Activated CD4-positive, alpha-beta T cell treated with anti-CD3 and anti-CD28 coated beads for 36 hours (primary cell): ENCODE measurements at regions not wholly inside any gene's neighbourhood (a gene's known extent, or its start where the extent isn't known, plus 50 kb on each side); places are given as distances from the start of the nearest gene placed in this dataset.

ENCODE experiments used
- ATAC-seq: fragments of 200-7000 bp; cut with Tn5 transposase; one replicate; pipeline ENCODE4 v1.10.0; 2021; ENCODE audit warnings: mild to moderate bottlenecking, moderate library complexity
- CTCF ChIA-PET: fragments of 350-600 bp; sonication (Branson Sonifier 250); formaldehyde crosslinking; loops from one replicate; lab custom pipeline; 2021; ENCODE audit warnings: antibody characterized with exemption; lab: Charles Lee
- POLR2A ChIA-PET: fragments of 350-600 bp; sonication (Branson Sonifier 250); formaldehyde crosslinking; loops from one replicate; lab custom pipeline; 2021; ENCODE audit warnings: antibody characterized with exemption, inconsistent platforms; lab: Charles Lee
- DNase-seq: peaks from one replicate; pipeline ENCODE4 v3.0.0-alpha.2; 2020
- H3K27ac Mint-ChIP-seq: one replicate; pipeline ENCODE4 v1.8.0; 2021; ENCODE audit warnings: mixed read lengths
- H3K27me3 Mint-ChIP-seq: one replicate; pipeline ENCODE4 v1.8.0; 2021; ENCODE audit warnings: mixed read lengths
- H3K36me3 Mint-ChIP-seq: one replicate; pipeline ENCODE4 v1.8.0; 2021; ENCODE audit warnings: low read depth, mixed read lengths
- H3K4me1 Mint-ChIP-seq: one replicate; pipeline ENCODE4 v1.8.0; 2021; ENCODE audit warnings: mixed read lengths
- H3K4me3 Mint-ChIP-seq: one replicate; pipeline ENCODE4 v1.8.0; 2021; ENCODE audit warnings: mild to moderate bottlenecking, moderate library complexity, mixed read lengths
- H3K9me3 Mint-ChIP-seq: one replicate; pipeline ENCODE4 v1.8.0; 2021; ENCODE audit warnings: low read depth, mixed read lengths
- intact Hi-C, 2 experiments: fragments of 100-400 bp; cut with DNase I in 1 of 2; cut with micrococcal nuclease in 1 of 2; formaldehyde crosslinking; loops; one replicate each; pipeline versions ENCODE4 v1.14.2 to v1.15.1; 2022 to 2024; cut with DNase I, micrococcal nuclease

DNA sequence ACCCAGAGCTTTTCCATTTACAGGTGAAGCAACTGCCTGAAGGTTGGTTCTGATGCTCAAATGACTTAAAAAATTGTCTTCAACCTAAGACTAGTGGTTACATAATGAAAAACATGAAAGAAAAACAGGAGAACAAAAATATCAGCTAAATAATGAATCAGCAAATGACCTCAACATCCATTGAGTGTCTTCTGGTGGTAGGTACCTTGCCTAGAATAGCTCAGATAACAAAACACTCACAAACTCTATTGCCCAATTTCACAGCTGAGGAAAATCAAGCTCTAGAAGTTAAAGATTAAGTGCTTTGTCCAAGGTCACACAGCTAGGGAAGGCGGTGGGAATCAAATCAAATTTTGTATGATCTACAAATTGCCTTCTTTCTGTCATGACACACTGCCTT, 304.6 kb upstream of the CDH11 start:
- Mint-ChIP-seq H3K27me3 (no peaks in the 10 kb centered on the region), H3K36me3 (no peaks in the 10 kb centered on the region), H3K4me1 (no peaks in the 10 kb centered on the region), H3K4me3 (no peak overlapping the region), H3K27ac (no peak overlapping the region), H3K9me3 (peaks cover 5% of the 10 kb centered on the region)
- DNase-seq (no peak), ATAC-seq (no peak)
- POLR2A ChIA-PET = no interaction called here
- intact Hi-C loops = no loop called here
- CTCF ChIA-PET = interaction anchor here (0.8 kb wide), 1 partner anchor 10 kb away, joined by 3 read pairs; no protein-coding TSS in a partner anchor

GRCh38 chr16:65422934-65423333, 301.1 kb upstream of the CDH11 start:
- Mint-ChIP-seq H3K36me3 (no peaks in the 10 kb centered on the region), H3K4me1 (no peaks in the 10 kb centered on the region), H3K9me3 (peaks cover 17% of the 10 kb centered on the region), H3K4me3 (no peak overlapping the region), H3K27ac (no peak overlapping the region), H3K27me3 (peaks cover 2% of the 10 kb centered on the region)
- ChIA-PET POLR2A (no interaction called here), CTCF (no interaction called here)
- ATAC-seq = no peak
- intact Hi-C loops = no loop called here
- no peak for DNase-seq

DNA sequence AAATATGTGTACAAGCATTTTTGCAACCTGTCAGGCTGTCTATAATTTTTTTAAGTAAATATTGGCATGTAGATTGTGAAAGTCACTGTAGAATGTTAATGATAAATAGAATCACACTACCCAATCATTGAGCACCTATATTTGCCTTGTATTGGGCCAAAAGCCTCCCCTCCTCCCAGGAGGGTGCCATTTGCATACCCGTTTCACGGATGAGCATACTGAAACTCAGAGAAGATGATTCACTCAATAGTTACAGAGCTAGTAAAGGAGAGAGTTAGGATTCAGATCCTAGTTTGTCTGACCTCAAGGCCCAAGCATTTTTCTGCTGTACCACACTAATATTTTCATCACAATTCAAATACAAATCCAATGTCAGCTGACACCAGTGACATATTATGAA, 299.7 kb upstream of the CDH11 start:
- H3K9me3 Mint-ChIP-seq = peaks cover 23% of the 10 kb centered on the region
- no peak overlapping the region for H3K27ac Mint-ChIP-seq
- no peak for DNase-seq
- no peaks in the 10 kb centered on the region for H3K36me3 Mint-ChIP-seq
- ChIA-PET POLR2A (no interaction called here), CTCF (no interaction called here)
- no peak for ATAC-seq
- intact Hi-C loops = no loop called here
- peaks cover 2% of the 10 kb centered on the region for H3K27me3 Mint-ChIP-seq
- no peak overlapping the region for H3K4me3 Mint-ChIP-seq
- no peaks in the 10 kb centered on the region for H3K4me1 Mint-ChIP-seq

- Mint-ChIP-seq H3K9me3 (peaks cover 18% of the 10 kb centered on the region), H3K27me3 (peaks cover 2% of the 10 kb centered on the region), H3K4me3 (no peak overlapping the region), H3K36me3 (no peaks in the 10 kb centered on the region), H3K27ac (no peak overlapping the region), H3K4me1 (no peaks in the 10 kb centered on the region)
- intact Hi-C loops = no loop called here
- POLR2A ChIA-PET = no interaction called here
- ATAC-seq = no peak
- CTCF ChIA-PET = no interaction called here
- DNase-seq = no peak
Measured at GRCh38 chr16:65418435-65418834, 296.6 kb upstream of the CDH11 start.

DNA sequence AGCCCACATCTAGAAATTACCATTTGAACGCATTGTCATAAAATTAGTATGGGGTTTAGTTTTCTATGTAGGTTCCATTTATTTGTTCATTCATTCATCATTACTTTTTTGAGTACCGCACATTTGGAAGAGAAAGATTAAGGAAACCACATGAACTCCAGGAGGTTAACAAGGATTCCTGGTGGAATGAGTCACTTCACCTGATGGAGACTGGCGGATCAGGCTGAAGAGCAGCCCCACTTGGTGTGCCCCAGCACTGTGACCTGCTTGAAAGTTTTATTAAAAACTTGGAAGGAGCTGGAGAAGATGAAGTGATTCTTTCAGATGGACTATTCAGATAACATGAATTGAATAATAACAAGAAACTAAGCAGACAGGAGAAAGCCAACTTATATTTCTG, 293.6 kb upstream of the CDH11 start:
- Mint-ChIP-seq H3K27me3 (peaks cover 2% of the 10 kb centered on the region), H3K36me3 (no peaks in the 10 kb centered on the region), H3K4me1 (no peaks in the 10 kb centered on the region), H3K4me3 (no peak overlapping the region), H3K9me3 (peaks cover 16% of the 10 kb centered on the region), H3K27ac (no peak overlapping the region)
- CTCF ChIA-PET = no interaction called here
- POLR2A ChIA-PET = no interaction called here
- no peak for DNase-seq
- ATAC-seq = no peak
- intact Hi-C loops = no loop called here

GRCh38 chr16:65414284-65414984, 292.6 kb upstream of the CDH11 start:
- peak; percentile 6 for DNase-seq
- peaks cover 2% of the 10 kb centered on the region for H3K27me3 Mint-ChIP-seq
- no peak overlapping the region for H3K4me3 Mint-ChIP-seq
- no peak overlapping the region for H3K27ac Mint-ChIP-seq
- ATAC-seq = no peak
- no peaks in the 10 kb centered on the region for H3K36me3 Mint-ChIP-seq
- CTCF ChIA-PET = no interaction called here
- intact Hi-C loops = no loop called here
- no peaks in the 10 kb centered on the region for H3K4me1 Mint-ChIP-seq
- H3K9me3 Mint-ChIP-seq = peaks cover 11% of the 10 kb centered on the region
- POLR2A ChIA-PET = no interaction called here

DNA sequence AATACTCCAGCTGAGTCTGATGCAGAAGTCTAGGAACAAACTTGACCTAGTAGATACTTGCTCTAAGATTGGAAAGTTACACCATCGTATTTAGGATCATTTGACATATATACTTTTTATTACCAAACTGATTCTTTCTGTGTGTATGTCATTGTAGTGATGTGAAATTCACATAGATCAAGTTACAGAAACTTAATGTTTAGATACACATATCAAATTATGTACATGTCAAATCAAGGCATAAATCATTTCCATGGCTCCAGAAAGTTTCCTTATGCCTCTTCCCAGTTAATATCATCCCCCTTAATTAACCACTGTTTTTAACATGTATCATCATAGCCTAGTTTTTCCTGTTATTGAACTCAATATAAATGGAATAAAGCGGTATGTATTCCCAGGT, 292.0 kb upstream of the CDH11 start:
- CTCF ChIA-PET = no interaction called here
- H3K4me1 Mint-ChIP-seq = no peaks in the 10 kb centered on the region
- no peak overlapping the region for H3K4me3 Mint-ChIP-seq
- intact Hi-C loops = no loop called here
- peaks cover 7% of the 10 kb centered on the region for H3K9me3 Mint-ChIP-seq
- H3K27me3 Mint-ChIP-seq = no peaks in the 10 kb centered on the region
- ATAC-seq (no peak), DNase-seq (no peak)
- POLR2A ChIA-PET = no interaction called here
- no peaks in the 10 kb centered on the region for H3K36me3 Mint-ChIP-seq
- H3K27ac Mint-ChIP-seq = no peak overlapping the region

GRCh38 chr16:65410801-65411200, 288.9 kb upstream of the CDH11 start:
- POLR2A ChIA-PET = no interaction called here
- Mint-ChIP-seq H3K27ac (no peak overlapping the region), H3K4me1 (no peaks in the 10 kb centered on the region), H3K4me3 (no peak overlapping the region), H3K9me3 (no peaks in the 10 kb centered on the region), H3K27me3 (no peaks in the 10 kb centered on the region), H3K36me3 (no peaks in the 10 kb centered on the region)
- ATAC-seq (no peak), DNase-seq (no peak)
- CTCF ChIA-PET = interaction anchor here (0.7 kb wide), 1 partner anchor 18 kb away, joined by 4 read pairs; no protein-coding TSS in a partner anchor
- intact Hi-C loops = no loop called here

- no peak for DNase-seq
- intact Hi-C loops = no loop called here
- Mint-ChIP-seq H3K9me3 (no peaks in the 10 kb centered on the region), H3K36me3 (no peaks in the 10 kb centered on the region), H3K27ac (no peak overlapping the region), H3K27me3 (no peaks in the 10 kb centered on the region), H3K4me1 (no peaks in the 10 kb centered on the region), H3K4me3 (no peak overlapping the region)
- no peak for ATAC-seq
- ChIA-PET CTCF (no interaction called here), POLR2A (no interaction called here)
Measured at GRCh38 chr16:65409510-65409909, 287.6 kb upstream of the CDH11 start.

GRCh38 chr16:65406933-65407332, 285.1 kb upstream of the CDH11 start:
- intact Hi-C loops = no loop called here
- Mint-ChIP-seq H3K4me3 (no peak overlapping the region), H3K36me3 (no peaks in the 10 kb centered on the region), H3K4me1 (no peaks in the 10 kb centered on the region), H3K27ac (no peak overlapping the region), H3K27me3 (no peaks in the 10 kb centered on the region), H3K9me3 (peaks cover 2% of the 10 kb centered on the region)
- DNase-seq (no peak), ATAC-seq (no peak)
- ChIA-PET POLR2A (interaction anchor here (0.8 kb wide), 1 partner anchor 1383 kb away, joined by 3 read pairs; no protein-coding TSS in a partner anchor), CTCF (no interaction called here)

- DNase-seq = no peak
- no peaks in the 10 kb centered on the region for H3K4me1 Mint-ChIP-seq
- H3K27ac Mint-ChIP-seq = no peak overlapping the region
- no peak overlapping the region for H3K4me3 Mint-ChIP-seq
- ChIA-PET CTCF (no interaction called here), POLR2A (no interaction called here)
- H3K9me3 Mint-ChIP-seq = peaks cover 2% of the 10 kb centered on the region
- intact Hi-C loops = no loop called here
- no peak for ATAC-seq
- no peaks in the 10 kb centered on the region for H3K36me3 Mint-ChIP-seq
- no peaks in the 10 kb centered on the region for H3K27me3 Mint-ChIP-seq
Measured at GRCh38 chr16:65406116-65406515, 284.3 kb upstream of the CDH11 start.

- Mint-ChIP-seq H3K27me3 (no peaks in the 10 kb centered on the region), H3K36me3 (no peaks in the 10 kb centered on the region), H3K27ac (no peak overlapping the region), H3K9me3 (peaks cover 7% of the 10 kb centered on the region), H3K4me3 (no peak overlapping the region), H3K4me1 (no peaks in the 10 kb centered on the region)
- intact Hi-C loops = no loop called here
- ATAC-seq = no peak
- DNase-seq = no peak
- ChIA-PET CTCF (interaction anchor here (0.6 kb wide), 1 partner anchor 64 kb away, joined by 3 read pairs; no protein-coding TSS in a partner anchor), POLR2A (no interaction called here)
Measured at GRCh38 chr16:65394281-65394680, 272.4 kb upstream of the CDH11 start.
